Ishikawa (cell line): ENCODE measurements at regions not wholly inside any gene's neighbourhood (a gene's known extent, or its start where the extent isn't known, plus 50 kb on each side); places are given as distances from the start of the nearest gene placed in this dataset.

Experiments
- CREB1 ChIP-seq: IDR thresholded peaks from 2 replicates; pipeline ENCODE4 v1.6.1; 2012; ENCODE audit warnings: low read depth
- EGR1 ChIP-seq: IDR thresholded peaks from 2 replicates; pipeline ENCODE4 v1.6.1; 2012
- EP300 ChIP-seq: IDR thresholded peaks from 2 replicates; pipeline ENCODE4 v1.6.1; 2012; ENCODE audit warnings: borderline replicate concordance
- RAD21 ChIP-seq: IDR thresholded peaks from 2 replicates; pipeline ENCODE4 v1.6.1; 2012; ENCODE audit warnings: low read depth
- TF ChIP-seq, protein P1 (sequence below): IDR thresholded peaks from 2 replicates; pipeline ENCODE4 v1.6.1; 2012

DNA sequence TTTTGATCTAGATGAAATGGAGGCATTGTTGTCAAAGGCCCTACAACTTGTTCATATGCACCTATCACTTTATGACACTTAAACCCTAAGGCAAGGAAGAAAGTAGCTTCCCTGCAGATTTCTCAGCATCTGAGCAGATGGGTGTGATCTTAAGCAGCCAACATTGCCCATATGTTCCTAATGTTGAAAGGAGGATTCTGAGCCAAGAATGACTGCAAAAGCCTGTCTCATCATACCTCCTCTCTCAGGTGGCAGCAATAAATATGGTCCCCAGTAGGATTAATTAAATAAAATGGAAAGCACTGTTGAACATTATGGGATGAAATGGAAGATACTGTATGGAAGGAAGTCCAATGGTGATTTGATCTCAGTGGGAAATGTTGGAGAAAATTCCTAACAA is 538.1 kb upstream of the MAN1A1 start:
- no peak for TF ChIP-seq EP300
- TF ChIP-seq EGR1 = no peak
- TF ChIP-seq, protein P1, sequence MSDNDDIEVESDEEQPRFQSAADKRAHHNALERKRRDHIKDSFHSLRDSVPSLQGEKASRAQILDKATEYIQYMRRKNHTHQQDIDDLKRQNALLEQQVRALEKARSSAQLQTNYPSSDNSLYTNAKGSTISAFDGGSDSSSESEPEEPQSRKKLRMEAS = no peak
- no peak for TF ChIP-seq CREB1
- TF ChIP-seq RAD21 = no peak
